ENCODE measurements at regions not wholly inside any gene's neighbourhood (a gene's known extent, or its start where the extent isn't known, plus 50 kb on each side); places are given as distances from the start of the nearest gene placed in this dataset.

GRCh38 chr7:12923971-12924370 is 236.5 kb downstream of the ARL4A start:
- Histone ChIP-seq H4K20me1 (ENCODE audit: control insufficient read depth, insufficient read depth) (no peaks in the 10 kb centered on the region), H3K9me3 (replicated peaks; ENCODE audit: control insufficient read depth, insufficient read depth, low read length) (no peaks in the 10 kb centered on the region), H3K79me2 (ENCODE audit: control insufficient read depth, insufficient read depth, low read length) (no peaks in the 10 kb centered on the region), H3K9ac (ENCODE audit: control insufficient read depth, insufficient read depth, low read length) (no peak overlapping the region), H3K4me2 (ENCODE audit: control insufficient read depth, insufficient read depth) (no peak overlapping the region), H3K4me1 (ENCODE audit: control insufficient read depth, insufficient read depth, low read length) (no peaks in the 10 kb centered on the region), H3K36me3 (ENCODE audit: control insufficient read depth in 2 of 2, insufficient read depth in 2 of 2, low read length in 1 of 2) (no peaks in the 10 kb centered on the region; a peak in 1 of 4 replicates), H2AFZ (ENCODE audit: control insufficient read depth, low read depth, low read length) (no peak overlapping the region), H3K27ac (ENCODE audit: control insufficient read depth, insufficient read depth) (no peak overlapping the region), H3K4me3 (no peak overlapping the region), H3K27me3 (replicated peaks in 1 of 2; ENCODE audit: control insufficient read depth in 2 of 2, insufficient read depth in 2 of 2, low read length in 1 of 2) (no peaks in the 10 kb centered on the region)
- in situ Hi-C loops (cut with MboI), result no loop called here
- ATAC-seq (no peak), FAIRE-seq (no peak), DNase-seq (ENCODE audit: low read depth, low spot score) (no peak)
- RAD21 ChIA-PET (ENCODE audit: unreplicated experiment), result no interaction called here
- BruUV-seq (replicated peaks), result no TSS peak
- 18% methylated on average over 4 of the region's 4 CpGs for WGBS (ENCODE audit: insufficient coverage, insufficient replicate concordance, low lambda C conversion rate, missing lambda C conversion rate)
- intact Hi-C loops (cut with micrococcal nuclease; ENCODE audit: unreplicated experiment), result no loop called here
- POLR2A ChIA-PET, result no interaction called here
- CTCF ChIA-PET, result no interaction called here
- SMC1A ChIA-PET (ENCODE audit: uncharacterized antibody, unreplicated experiment), result interaction anchor here (1.1 kb wide), 1 partner anchor 30 kb away, joined by 3 read pairs; no protein-coding TSS in a partner anchor
- TF ChIP-seq ZNF24 (IDR thresholded peaks at IDR 0.05) (no peak), SUZ12 (IDR thresholded peaks at IDR 0.05; ENCODE audit: unreplicated experiment) (no peak), PAX8 (IDR thresholded peaks at IDR 0.05) (no peak), ELK1 (IDR thresholded peaks at IDR 0.05; ENCODE audit: low read depth, low read length) (no peak)
- TF ChIP-seq, protein P1, sequence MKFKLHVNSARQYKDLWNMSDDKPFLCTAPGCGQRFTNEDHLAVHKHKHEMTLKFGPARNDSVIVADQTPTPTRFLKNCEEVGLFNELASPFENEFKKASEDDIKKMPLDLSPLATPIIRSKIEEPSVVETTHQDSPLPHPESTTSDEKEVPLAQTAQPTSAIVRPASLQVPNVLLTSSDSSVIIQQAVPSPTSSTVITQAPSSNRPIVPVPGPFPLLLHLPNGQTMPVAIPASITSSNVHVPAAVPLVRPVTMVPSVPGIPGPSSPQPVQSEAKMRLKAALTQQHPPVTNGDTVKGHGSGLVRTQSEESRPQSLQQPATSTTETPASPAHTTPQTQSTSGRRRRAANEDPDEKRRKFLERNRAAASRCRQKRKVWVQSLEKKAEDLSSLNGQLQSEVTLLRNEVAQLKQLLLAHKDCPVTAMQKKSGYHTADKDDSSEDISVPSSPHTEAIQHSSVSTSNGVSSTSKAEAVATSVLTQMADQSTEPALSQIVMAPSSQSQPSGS (IDR thresholded peaks at IDR 0.05; ENCODE audit: low read length), result no peak

DNA sequence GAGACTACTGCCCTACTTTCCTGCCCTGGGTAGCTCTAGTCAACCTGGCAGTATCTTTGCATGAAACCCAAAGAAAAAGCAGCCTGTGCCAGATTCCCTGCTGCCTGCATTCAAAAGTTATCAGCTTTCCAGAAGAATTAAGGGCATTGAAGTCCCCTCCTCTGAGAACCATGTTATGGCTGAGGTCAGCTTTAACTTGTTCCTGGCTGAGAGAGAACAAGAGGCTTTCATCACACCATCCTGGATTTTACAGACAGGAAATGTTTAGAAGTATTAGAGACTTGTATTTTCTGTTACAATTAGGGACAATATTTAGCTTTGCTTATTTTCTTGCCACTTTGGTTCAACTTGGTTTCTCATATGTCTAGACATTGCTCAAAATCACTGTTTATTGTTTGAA is 238.8 kb downstream of the ARL4A start:
- Histone ChIP-seq H3K27me3 (replicated peaks in 1 of 2; ENCODE audit: control insufficient read depth in 2 of 2, insufficient read depth in 2 of 2, low read length in 1 of 2) (no peaks in the 10 kb centered on the region), H3K9ac (ENCODE audit: control insufficient read depth, insufficient read depth, low read length) (no peak overlapping the region), H3K9me3 (replicated peaks; ENCODE audit: control insufficient read depth, insufficient read depth, low read length) (no peaks in the 10 kb centered on the region), H4K20me1 (ENCODE audit: control insufficient read depth, insufficient read depth) (no peaks in the 10 kb centered on the region), H3K4me3 (no peak overlapping the region), H2AFZ (ENCODE audit: control insufficient read depth, low read depth, low read length) (no peak overlapping the region), H3K36me3 (ENCODE audit: control insufficient read depth in 2 of 2, insufficient read depth in 2 of 2, low read length in 1 of 2) (no peaks in the 10 kb centered on the region; a peak in 1 of 4 replicates), H3K4me2 (ENCODE audit: control insufficient read depth, insufficient read depth) (no peak overlapping the region), H3K79me2 (ENCODE audit: control insufficient read depth, insufficient read depth, low read length) (no peaks in the 10 kb centered on the region), H3K4me1 (ENCODE audit: control insufficient read depth, insufficient read depth, low read length) (no peaks in the 10 kb centered on the region), H3K27ac (ENCODE audit: control insufficient read depth, insufficient read depth) (no peak overlapping the region)
- DNase-seq (ENCODE audit: low read depth, low spot score) (no peak), ATAC-seq (no peak), FAIRE-seq (no peak)
- no peak for TF ChIP-seq PML (IDR thresholded peaks at IDR 0.05; ENCODE audit: low read length)
- no peak for TF ChIP-seq RFX5 (IDR thresholded peaks at IDR 0.05; ENCODE audit: low read depth, low read length)
- TF ChIP-seq, protein P2, sequence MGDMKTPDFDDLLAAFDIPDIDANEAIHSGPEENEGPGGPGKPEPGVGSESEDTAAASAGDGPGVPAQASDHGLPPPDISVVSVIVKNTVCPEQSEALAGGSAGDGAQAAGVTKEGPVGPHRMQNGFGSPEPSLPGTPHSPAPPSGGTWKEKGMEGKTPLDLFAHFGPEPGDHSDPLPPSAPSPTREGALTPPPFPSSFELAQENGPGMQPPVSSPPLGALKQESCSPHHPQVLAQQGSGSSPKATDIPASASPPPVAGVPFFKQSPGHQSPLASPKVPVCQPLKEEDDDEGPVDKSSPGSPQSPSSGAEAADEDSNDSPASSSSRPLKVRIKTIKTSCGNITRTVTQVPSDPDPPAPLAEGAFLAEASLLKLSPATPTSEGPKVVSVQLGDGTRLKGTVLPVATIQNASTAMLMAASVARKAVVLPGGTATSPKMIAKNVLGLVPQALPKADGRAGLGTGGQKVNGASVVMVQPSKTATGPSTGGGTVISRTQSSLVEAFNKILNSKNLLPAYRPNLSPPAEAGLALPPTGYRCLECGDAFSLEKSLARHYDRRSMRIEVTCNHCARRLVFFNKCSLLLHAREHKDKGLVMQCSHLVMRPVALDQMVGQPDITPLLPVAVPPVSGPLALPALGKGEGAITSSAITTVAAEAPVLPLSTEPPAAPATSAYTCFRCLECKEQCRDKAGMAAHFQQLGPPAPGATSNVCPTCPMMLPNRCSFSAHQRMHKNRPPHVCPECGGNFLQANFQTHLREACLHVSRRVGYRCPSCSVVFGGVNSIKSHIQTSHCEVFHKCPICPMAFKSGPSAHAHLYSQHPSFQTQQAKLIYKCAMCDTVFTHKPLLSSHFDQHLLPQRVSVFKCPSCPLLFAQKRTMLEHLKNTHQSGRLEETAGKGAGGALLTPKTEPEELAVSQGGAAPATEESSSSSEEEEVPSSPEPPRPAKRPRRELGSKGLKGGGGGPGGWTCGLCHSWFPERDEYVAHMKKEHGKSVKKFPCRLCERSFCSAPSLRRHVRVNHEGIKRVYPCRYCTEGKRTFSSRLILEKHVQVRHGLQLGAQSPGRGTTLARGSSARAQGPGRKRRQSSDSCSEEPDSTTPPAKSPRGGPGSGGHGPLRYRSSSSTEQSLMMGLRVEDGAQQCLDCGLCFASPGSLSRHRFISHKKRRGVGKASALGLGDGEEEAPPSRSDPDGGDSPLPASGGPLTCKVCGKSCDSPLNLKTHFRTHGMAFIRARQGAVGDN (IDR thresholded peaks at IDR 0.05), result no peak
- TF ChIP-seq ZNF217 (IDR thresholded peaks at IDR 0.05), result no peak
- no peak for TF ChIP-seq NFYA (IDR thresholded peaks at IDR 0.05; ENCODE audit: borderline replicate concordance, low read depth, low read length)
- no peak for TF ChIP-seq SP1 (IDR thresholded peaks at IDR 0.05; ENCODE audit: low read depth, low read length)
- no peak for TF ChIP-seq RCOR1 (conservative IDR thresholded peaks at IDR 0.05; ENCODE audit: low read depth, low read length)
- no peak for TF ChIP-seq POU2F2 (IDR thresholded peaks at IDR 0.05; ENCODE audit: borderline replicate concordance, low read depth, low read length)
- no peak for TF ChIP-seq PAX5 (IDR thresholded peaks at IDR 0.05; ENCODE audit: borderline replicate concordance, low read depth, low read length)
- no TSS peak for BruUV-seq (replicated peaks)
- RAD21 ChIA-PET (ENCODE audit: unreplicated experiment), result no interaction called here
- intact Hi-C loops (cut with micrococcal nuclease; ENCODE audit: unreplicated experiment), result no loop called here
- POLR2A ChIA-PET, result no interaction called here
- SMC1A ChIA-PET (ENCODE audit: uncharacterized antibody, unreplicated experiment), result interaction anchor here (0.6 kb wide), 1 partner anchor 1949 kb away, joined by 3 read pairs; no protein-coding TSS in a partner anchor
- in situ Hi-C loops (cut with MboI), result no loop called here
- CTCF ChIA-PET, result interaction anchor here (1.3 kb wide), 1 partner anchor 16 kb away, joined by 3 read pairs; no protein-coding TSS in a partner anchor

Data from GM12878 (cell line).